KMS-11 (cell line): ENCODE measurements at regions not wholly inside any gene's neighbourhood (a gene's known extent, or its start where the extent isn't known, plus 50 kb on each side); places are given as distances from the start of the nearest gene placed in this dataset.

ENCODE experiments used
- H2AFZ ChIP-seq: fragments of 200-600 bp; sonication (generic); 2 replicates; pipeline ENCODE4 v1.6.1; 2016; ENCODE audit warnings: antibody characterized with exemption, mixed run types, low read depth
- H3K27ac ChIP-seq: fragments of 200-600 bp; sonication (generic); 2 replicates; pipeline ENCODE4 v1.6.1; 2016; ENCODE audit warnings: mild to moderate bottlenecking, mixed run types
- H3K27me3 ChIP-seq: fragments of 200-600 bp; sonication (generic); 2 replicates; pipeline ENCODE4 v1.6.1; 2017; ENCODE audit warnings: mild to moderate bottlenecking, low read depth, mixed run types, moderate library complexity; ENCODE audit not compliant: insufficient read depth
- H3K36me3 ChIP-seq: fragments of 200-600 bp; sonication (generic); 2 replicates; pipeline ENCODE4 v1.6.1; 2017; ENCODE audit warnings: mild to moderate bottlenecking, mixed run types; ENCODE audit not compliant: insufficient read depth
- H3K4me1 ChIP-seq: fragments of 200-600 bp; sonication (generic); 2 replicates; pipeline ENCODE4 v1.6.1; 2016; ENCODE audit warnings: mild to moderate bottlenecking, low read depth, mixed run types; ENCODE audit not compliant: poor library complexity, severe bottlenecking
- H3K4me2 ChIP-seq: fragments of 200-600 bp; sonication (generic); 2 replicates; pipeline ENCODE4 v1.7.0; 2016; ENCODE audit warnings: mild to moderate bottlenecking, mixed run types
- H3K4me3 ChIP-seq: fragments of 200-600 bp; sonication (generic); IDR thresholded peaks from 2 replicates; pipeline ENCODE4 v1.6.1; 2017; ENCODE audit warnings: low read depth, low read length, mixed read lengths; ENCODE audit not compliant: insufficient read depth
- H3K79me2 ChIP-seq: fragments of 200-600 bp; sonication (generic); 2 replicates; pipeline ENCODE4 v1.6.1; 2016; ENCODE audit warnings: low read depth, mixed run types; ENCODE audit not compliant: insufficient read depth
- H3K9ac ChIP-seq: fragments of 200-600 bp; sonication (generic); 2 replicates; pipeline ENCODE4 v1.6.1; 2016; ENCODE audit warnings: mild to moderate bottlenecking, mixed run types
- H4K20me1 ChIP-seq: fragments of 200-600 bp; sonication (generic); 2 replicates; pipeline ENCODE4 v1.6.1; 2016; ENCODE audit warnings: mild to moderate bottlenecking, mixed run types; ENCODE audit not compliant: insufficient read depth
- TF ChIP-seq, protein P1 (sequence below): fragments of 200-600 bp; sonication (generic); conservative IDR thresholded peaks from 2 replicates; pipeline ENCODE4 v1.6.1; 2017; ENCODE audit warnings: low read depth, mild to moderate bottlenecking, antibody characterized with exemption, low read length, moderate library complexity, mixed read lengths

DNA sequence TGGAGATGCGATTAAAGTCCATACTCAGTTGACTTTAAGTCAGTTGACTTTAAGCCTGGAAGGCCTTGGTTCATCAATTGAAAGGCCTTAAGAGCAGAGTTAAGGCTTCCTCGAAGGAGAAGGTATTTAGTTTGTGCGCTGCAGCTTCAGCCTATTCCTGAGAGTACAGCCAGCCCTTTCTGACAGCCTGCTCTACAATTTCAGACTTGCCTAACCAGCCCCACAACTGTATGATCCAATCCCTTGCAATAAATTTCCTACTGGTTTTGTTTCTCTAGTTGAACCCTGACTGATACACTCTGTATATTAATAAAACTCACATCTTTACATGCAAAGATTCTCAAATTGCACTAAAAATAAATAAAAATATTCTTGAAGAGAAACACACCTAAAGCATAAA, 66.1 kb upstream of the RORA start:
- H3K4me2 ChIP-seq: no peak overlapping the region
- no peaks in the 10 kb centered on the region for H3K27me3 ChIP-seq
- H3K36me3 ChIP-seq: no peaks in the 10 kb centered on the region
- no peak overlapping the region for H2AFZ ChIP-seq
- no peak overlapping the region for H3K27ac ChIP-seq
- H3K9ac ChIP-seq: no peak overlapping the region
- H3K4me1 ChIP-seq: no peaks in the 10 kb centered on the region
- H3K79me2 ChIP-seq: no peaks in the 10 kb centered on the region
- H3K4me3 ChIP-seq: no peak overlapping the region
- TF ChIP-seq, protein P1, sequence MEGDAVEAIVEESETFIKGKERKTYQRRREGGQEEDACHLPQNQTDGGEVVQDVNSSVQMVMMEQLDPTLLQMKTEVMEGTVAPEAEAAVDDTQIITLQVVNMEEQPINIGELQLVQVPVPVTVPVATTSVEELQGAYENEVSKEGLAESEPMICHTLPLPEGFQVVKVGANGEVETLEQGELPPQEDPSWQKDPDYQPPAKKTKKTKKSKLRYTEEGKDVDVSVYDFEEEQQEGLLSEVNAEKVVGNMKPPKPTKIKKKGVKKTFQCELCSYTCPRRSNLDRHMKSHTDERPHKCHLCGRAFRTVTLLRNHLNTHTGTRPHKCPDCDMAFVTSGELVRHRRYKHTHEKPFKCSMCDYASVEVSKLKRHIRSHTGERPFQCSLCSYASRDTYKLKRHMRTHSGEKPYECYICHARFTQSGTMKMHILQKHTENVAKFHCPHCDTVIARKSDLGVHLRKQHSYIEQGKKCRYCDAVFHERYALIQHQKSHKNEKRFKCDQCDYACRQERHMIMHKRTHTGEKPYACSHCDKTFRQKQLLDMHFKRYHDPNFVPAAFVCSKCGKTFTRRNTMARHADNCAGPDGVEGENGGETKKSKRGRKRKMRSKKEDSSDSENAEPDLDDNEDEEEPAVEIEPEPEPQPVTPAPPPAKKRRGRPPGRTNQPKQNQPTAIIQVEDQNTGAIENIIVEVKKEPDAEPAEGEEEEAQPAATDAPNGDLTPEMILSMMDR: no peak
- no peaks in the 10 kb centered on the region for H4K20me1 ChIP-seq

GRCh38 chr15:61282661-61283060, 53.6 kb upstream of the RORA start:
- Histone ChIP-seq H3K4me2 (no peak overlapping the region), H3K4me1 (no peaks in the 10 kb centered on the region), H3K36me3 (no peaks in the 10 kb centered on the region; the same call in 1 of the 2 replicates), H3K79me2 (no peaks in the 10 kb centered on the region), H2AFZ (no peak overlapping the region), H4K20me1 (no peaks in the 10 kb centered on the region), H3K9ac (no peak overlapping the region), H3K27me3 (no peaks in the 10 kb centered on the region), H3K4me3 (no peak overlapping the region), H3K27ac (no peak overlapping the region)
- TF ChIP-seq, protein P1: no peak

DNA sequence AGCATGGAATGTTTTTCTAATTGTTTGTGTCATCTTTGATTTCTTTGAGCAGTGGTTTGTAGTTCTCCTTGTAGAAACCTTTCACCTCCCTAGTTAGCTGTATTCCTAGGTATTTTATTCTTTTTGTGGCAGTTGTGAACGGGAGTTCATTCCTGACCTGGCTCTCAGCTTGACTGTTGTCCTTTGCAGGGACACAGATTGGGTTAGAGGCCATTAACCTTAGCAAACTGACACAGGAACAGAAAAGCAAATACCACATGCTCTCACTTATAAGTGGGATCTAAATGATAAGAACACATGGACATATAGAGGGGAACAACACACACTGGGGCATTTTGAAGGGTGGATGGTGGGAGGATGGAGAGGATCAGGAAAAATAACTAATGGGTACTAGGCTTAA, 52.2 kb upstream of the RORA start:
- Histone ChIP-seq H3K27me3 (no peaks in the 10 kb centered on the region), H3K4me2 (no peak overlapping the region), H3K4me3 (no peak overlapping the region), H3K79me2 (no peaks in the 10 kb centered on the region), H2AFZ (no peak overlapping the region), H3K36me3 (no peaks in the 10 kb centered on the region; the same call in 1 of the 2 replicates), H3K4me1 (no peaks in the 10 kb centered on the region), H4K20me1 (no peaks in the 10 kb centered on the region), H3K27ac (no peak overlapping the region), H3K9ac (no peak overlapping the region)
- TF ChIP-seq, protein P1: no peak
